ENCODE measurements at regions not wholly inside any gene's neighbourhood (a gene's known extent, or its start where the extent isn't known, plus 50 kb on each side); places are given as distances from the start of the nearest gene placed in this dataset.

DNA sequence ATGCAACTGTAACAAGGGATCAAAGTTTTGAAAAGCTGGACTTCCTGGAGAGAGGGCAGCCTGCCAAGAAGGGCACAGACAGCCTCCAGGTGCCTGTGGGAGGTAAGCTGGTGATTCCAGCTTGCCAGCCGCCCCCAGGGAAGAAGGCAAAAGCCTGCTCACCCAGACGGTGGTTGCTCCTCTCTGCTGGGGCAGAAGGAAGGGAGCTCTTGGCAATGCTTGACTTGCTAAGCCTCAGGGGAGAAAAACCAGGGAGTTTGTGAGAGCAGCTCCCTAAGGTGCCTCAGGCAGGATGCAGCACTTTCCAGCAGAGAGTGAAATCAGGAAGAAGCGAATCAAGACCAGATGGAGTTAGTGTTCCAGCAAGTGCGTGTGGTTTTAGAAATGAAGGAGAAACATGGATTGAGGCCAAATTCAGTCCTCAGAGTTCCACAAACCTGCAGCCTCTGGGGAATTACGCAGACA is 553.6 kb downstream of the BUD13 start:
- no peak for DNase-seq (ENCODE audit: low spot score)
- TF ChIP-seq FOXA2 (IDR thresholded peaks at IDR 0.05) (no peak), NR2F2 (IDR thresholded peaks at IDR 0.05) (no peak), YY1 (IDR thresholded peaks at IDR 0.05) (no peak), RAD21 (IDR thresholded peaks at IDR 0.05) (no peak), EGR1 (IDR thresholded peaks at IDR 0.05; ENCODE audit: low read depth in 2 of 2) (no peak), GABPA (IDR thresholded peaks at IDR 0.05 in 1 of 2, conservative IDR thresholded peaks at IDR 0.05 in 1 of 2) (no peak), HNF4G (IDR thresholded peaks at IDR 0.05) (no peak), HNF4A (conservative IDR thresholded peaks at IDR 0.05) (no peak), SP1 (IDR thresholded peaks at IDR 0.05) (no peak), RXRA (IDR thresholded peaks at IDR 0.05) (no peak), TAF1 (conservative IDR thresholded peaks at IDR 0.05) (no peak), FOXA1 (IDR thresholded peaks at IDR 0.05) (no peak), JUND (IDR thresholded peaks at IDR 0.05) (no peak)
- TF ChIP-seq, protein P1, sequence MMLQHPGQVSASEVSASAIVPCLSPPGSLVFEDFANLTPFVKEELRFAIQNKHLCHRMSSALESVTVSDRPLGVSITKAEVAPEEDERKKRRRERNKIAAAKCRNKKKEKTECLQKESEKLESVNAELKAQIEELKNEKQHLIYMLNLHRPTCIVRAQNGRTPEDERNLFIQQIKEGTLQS (IDR thresholded peaks at IDR 0.05), result no peak
- TF ChIP-seq, protein P2, sequence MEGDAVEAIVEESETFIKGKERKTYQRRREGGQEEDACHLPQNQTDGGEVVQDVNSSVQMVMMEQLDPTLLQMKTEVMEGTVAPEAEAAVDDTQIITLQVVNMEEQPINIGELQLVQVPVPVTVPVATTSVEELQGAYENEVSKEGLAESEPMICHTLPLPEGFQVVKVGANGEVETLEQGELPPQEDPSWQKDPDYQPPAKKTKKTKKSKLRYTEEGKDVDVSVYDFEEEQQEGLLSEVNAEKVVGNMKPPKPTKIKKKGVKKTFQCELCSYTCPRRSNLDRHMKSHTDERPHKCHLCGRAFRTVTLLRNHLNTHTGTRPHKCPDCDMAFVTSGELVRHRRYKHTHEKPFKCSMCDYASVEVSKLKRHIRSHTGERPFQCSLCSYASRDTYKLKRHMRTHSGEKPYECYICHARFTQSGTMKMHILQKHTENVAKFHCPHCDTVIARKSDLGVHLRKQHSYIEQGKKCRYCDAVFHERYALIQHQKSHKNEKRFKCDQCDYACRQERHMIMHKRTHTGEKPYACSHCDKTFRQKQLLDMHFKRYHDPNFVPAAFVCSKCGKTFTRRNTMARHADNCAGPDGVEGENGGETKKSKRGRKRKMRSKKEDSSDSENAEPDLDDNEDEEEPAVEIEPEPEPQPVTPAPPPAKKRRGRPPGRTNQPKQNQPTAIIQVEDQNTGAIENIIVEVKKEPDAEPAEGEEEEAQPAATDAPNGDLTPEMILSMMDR (IDR thresholded peaks at IDR 0.05; ENCODE audit: low read depth, low read length, missing input control), result no peak
- TF ChIP-seq, protein P3, sequence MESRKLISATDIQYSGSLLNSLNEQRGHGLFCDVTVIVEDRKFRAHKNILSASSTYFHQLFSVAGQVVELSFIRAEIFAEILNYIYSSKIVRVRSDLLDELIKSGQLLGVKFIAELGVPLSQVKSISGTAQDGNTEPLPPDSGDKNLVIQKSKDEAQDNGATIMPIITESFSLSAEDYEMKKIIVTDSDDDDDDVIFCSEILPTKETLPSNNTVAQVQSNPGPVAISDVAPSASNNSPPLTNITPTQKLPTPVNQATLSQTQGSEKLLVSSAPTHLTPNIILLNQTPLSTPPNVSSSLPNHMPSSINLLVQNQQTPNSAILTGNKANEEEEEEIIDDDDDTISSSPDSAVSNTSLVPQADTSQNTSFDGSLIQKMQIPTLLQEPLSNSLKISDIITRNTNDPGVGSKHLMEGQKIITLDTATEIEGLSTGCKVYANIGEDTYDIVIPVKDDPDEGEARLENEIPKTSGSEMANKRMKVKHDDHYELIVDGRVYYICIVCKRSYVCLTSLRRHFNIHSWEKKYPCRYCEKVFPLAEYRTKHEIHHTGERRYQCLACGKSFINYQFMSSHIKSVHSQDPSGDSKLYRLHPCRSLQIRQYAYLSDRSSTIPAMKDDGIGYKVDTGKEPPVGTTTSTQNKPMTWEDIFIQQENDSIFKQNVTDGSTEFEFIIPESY (IDR thresholded peaks at IDR 0.05), result no peak
- TF ChIP-seq, protein P4, sequence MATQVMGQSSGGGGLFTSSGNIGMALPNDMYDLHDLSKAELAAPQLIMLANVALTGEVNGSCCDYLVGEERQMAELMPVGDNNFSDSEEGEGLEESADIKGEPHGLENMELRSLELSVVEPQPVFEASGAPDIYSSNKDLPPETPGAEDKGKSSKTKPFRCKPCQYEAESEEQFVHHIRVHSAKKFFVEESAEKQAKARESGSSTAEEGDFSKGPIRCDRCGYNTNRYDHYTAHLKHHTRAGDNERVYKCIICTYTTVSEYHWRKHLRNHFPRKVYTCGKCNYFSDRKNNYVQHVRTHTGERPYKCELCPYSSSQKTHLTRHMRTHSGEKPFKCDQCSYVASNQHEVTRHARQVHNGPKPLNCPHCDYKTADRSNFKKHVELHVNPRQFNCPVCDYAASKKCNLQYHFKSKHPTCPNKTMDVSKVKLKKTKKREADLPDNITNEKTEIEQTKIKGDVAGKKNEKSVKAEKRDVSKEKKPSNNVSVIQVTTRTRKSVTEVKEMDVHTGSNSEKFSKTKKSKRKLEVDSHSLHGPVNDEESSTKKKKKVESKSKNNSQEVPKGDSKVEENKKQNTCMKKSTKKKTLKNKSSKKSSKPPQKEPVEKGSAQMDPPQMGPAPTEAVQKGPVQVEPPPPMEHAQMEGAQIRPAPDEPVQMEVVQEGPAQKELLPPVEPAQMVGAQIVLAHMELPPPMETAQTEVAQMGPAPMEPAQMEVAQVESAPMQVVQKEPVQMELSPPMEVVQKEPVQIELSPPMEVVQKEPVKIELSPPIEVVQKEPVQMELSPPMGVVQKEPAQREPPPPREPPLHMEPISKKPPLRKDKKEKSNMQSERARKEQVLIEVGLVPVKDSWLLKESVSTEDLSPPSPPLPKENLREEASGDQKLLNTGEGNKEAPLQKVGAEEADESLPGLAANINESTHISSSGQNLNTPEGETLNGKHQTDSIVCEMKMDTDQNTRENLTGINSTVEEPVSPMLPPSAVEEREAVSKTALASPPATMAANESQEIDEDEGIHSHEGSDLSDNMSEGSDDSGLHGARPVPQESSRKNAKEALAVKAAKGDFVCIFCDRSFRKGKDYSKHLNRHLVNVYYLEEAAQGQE (IDR thresholded peaks at IDR 0.05), result no peak
- TF ChIP-seq, protein P5, sequence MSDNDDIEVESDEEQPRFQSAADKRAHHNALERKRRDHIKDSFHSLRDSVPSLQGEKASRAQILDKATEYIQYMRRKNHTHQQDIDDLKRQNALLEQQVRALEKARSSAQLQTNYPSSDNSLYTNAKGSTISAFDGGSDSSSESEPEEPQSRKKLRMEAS (IDR thresholded peaks at IDR 0.05), result no peak

More for the DNA sequence above, 553.6 kb downstream of the BUD13 start:
- WGBS, result 64% methylated on average over 5 of the region's 5 CpGs
- no peaks in the 10 kb centered on the region for H3K27me3 ChIP-seq (ENCODE audit: control insufficient read depth in 4 of 4, insufficient read depth in 4 of 4, low read length in 3 of 4)
- H3K9me3 ChIP-seq (ENCODE audit: control insufficient read depth in 4 of 4, low read length in 3 of 4), result no peaks in the 10 kb centered on the region
- H3K4me1 ChIP-seq (ENCODE audit: control insufficient read depth in 4 of 4, insufficient read depth in 4 of 4, low read length in 3 of 4), result no peaks in the 10 kb centered on the region
- H3K27ac ChIP-seq (ENCODE audit: low read depth in 1 of 2, low read length in 2 of 2), result no peak overlapping the region
- no peaks in the 10 kb centered on the region for H3K36me3 ChIP-seq (ENCODE audit: control insufficient read depth in 4 of 4, insufficient read depth in 3 of 4, low read depth in 1 of 4, low read length in 3 of 4)
- no peak overlapping the region for H3K9ac ChIP-seq (ENCODE audit: low read depth in 1 of 2, low read length in 2 of 2)
- H3K4me3 ChIP-seq (ENCODE audit: low read depth in 1 of 3, low read length in 3 of 3), result no peak overlapping the region
